ENCODE measurements at regions not wholly inside any gene's neighbourhood (a gene's known extent, or its start where the extent isn't known, plus 50 kb on each side); places are given as distances from the start of the nearest gene placed in this dataset.

DNA sequence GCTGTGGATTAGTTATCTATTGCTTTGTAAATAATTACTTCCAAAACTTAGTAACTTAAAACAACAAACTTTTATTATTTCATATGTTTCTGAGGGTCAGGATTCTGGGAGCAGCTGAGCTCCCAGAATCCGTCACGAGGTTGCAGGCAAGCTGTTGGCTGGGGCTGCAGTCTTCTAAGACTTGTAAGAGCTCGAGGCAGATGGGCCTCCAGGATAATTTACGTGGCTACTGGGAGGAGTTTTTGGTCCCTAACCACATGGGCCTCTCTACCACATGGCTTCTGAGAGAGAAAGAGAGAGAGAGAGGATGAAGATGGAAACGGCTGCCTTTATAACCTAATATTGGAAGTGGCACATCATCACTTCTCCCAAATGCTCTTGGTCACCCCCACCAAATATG lies 64.9 kb upstream of the SULF2 start:
- TF ChIP-seq POLR2AphosphoS5 (IDR thresholded peaks at IDR 0.05; ENCODE audit: low read depth, low read length) (no peak), POLR2A (IDR thresholded peaks at IDR 0.05; ENCODE audit: low read depth, low read length) (no peak), TAF1 (IDR thresholded peaks at IDR 0.05; ENCODE audit: low read depth, low read length) (no peak)
